Stimulated activated CD4-positive, alpha-beta T cell treated with anti-CD3 and anti-CD28 coated beads, Interleukin-4, amount 100 ng/mL, for 24 hours (primary cell): ENCODE measurements at regions not wholly inside any gene's neighbourhood (a gene's known extent, or its start where the extent isn't known, plus 50 kb on each side); places are given as distances from the start of the nearest gene placed in this dataset.
A peak's percentile ranks its signal among the peaks of the same experiment; 100 is the strongest.
"Not testable (repeated sequence)": the region's sequence is repeated elsewhere in the genome, so short reads cannot be mapped to it uniquely, and the experiment has no call there.

Experiments used
- DNase-seq: peaks from one replicate; pipeline ENCODE4 v3.0.0-alpha.2; 2020

DNA sequence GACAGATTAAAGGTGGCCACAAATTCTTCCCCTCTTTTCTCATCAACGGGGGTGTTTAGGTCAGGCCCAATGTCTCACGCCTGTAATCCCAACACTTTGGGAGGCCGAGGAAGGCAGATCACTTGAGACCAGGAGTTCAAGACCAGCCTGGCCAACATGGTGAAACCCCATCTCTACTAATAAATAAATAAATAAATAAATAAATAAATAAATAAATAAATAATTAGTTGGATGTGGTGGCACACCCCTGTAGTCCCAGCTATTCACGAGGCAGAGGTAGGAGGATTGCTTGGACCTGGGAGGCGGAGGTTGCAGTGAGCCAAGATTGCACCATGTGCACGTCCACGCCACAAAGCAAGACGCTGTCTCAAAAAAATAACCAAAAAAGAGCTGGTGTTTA lies 180.7 kb downstream of the FASLG start:
- not testable (repeated sequence) for DNase-seq

DNA sequence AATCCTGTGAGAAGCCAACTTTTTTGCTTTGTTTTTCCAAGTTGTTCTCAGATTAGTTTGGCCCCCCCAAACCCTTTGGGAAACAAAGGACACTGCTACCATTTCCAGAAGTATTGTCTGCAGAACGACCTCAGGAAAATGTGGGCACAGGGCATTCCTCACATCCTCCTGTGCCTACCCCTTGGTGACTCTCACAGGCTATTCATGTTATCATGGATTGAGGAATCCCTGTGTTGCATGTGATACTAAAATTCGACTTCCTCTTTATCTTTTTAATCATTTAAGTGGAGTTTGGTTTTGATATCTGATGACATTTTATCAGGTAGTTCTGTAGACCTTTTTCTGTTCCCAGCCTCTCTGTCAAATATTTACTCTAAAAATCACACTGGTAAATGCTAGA lies 184.5 kb downstream of the FASLG start:
- DNase-seq = no peak

DNA sequence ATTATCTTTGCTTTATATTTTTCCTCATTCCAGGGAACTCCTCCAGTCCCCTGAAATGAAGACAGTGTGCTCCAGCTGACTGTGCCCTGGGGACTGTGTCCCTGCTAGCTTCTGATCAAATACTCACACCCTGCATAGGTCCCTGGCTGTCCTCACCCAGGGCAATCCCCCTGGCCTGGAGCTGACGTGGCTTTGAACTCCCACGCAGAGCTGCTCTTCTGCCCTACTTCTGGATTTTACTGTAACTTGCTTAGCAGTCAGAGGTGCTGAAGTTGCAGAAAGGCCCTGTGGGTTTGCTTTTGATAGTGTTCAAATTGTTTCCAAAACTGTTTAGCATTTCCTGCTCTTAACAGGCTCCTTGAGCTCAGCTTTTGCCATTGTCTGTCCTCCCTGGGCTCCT lies 186.5 kb downstream of the FASLG start:
- DNase-seq = peak; percentile 69

DNA sequence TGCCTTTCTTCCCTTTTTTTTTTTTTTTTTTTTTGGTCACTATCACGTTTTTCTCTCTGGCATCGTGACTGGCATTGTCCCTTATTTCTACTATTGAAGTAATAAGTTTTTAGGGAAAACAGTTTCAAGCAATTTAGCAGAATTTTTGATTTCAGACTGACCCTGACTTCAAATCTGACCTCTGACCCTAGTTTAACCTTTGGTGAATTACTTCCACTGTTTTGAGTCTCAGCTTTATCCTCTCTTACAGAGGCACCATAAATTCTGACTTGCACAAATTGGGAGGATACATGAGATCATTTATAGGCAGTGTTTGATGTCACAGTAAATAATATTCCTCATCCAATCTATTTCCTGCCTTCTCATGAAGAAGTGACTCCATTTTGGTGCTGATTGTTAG lies 187.0 kb downstream of the FASLG start:
- DNase-seq = no peak

DNA sequence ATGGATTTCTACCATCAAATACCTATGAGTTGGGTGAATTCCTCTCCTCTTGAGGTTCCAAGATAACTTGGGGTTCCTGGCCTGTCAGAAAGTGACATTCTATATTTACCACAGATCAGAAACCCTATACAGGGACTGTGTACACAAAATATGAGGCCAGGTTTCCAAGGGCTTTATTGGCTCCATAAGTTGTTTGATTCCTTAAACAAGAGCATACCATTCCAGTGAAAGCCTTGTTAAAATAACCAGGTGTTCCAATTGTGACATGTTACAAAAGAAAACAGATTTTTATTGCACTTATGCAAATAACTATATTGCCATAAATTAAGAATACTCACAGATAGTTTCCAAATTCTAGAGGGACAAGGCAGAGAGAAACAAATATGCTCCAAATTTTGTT lies 188.9 kb downstream of the FASLG start:
- not testable (repeated sequence) for DNase-seq

DNA sequence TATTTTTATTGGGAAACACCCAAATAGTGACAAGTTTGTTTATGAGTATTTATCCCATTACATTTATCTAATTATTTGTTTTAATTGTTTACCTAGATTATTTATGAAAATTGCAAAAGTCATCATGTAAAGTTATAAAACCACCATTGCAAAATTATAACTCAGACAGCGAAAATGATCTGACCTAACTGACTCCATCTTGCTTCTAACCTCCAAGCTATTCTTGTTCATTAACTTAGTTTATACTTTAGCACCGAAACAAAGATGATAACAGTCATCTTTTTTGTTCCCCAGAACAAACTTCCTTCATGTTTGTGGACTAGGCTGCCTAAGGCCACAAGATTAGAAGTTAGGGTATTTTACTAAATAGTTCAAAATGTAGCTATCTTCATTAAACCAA lies 190.8 kb downstream of the FASLG start:
- DNase-seq = no peak

DNA sequence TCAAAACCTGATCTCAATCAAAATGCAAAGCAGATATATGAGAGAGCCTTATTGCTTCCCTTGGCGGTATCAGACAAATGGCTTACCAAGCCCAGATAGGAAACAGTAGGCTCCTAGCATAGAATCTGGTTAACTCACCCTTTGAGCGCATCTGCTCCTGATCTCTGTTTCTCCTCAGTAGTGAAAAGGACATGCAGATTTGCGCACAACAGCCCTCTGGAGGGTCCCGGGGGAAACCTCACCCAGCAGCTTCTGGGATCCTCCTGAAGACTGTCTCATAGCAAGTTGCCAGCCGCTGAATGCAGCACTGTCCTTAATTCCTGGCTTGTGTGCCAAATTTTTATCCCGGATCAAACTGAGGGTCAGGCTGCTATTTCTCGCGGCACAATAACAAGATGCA lies 192.2 kb downstream of the FASLG start:
- DNase-seq = no peak

DNA sequence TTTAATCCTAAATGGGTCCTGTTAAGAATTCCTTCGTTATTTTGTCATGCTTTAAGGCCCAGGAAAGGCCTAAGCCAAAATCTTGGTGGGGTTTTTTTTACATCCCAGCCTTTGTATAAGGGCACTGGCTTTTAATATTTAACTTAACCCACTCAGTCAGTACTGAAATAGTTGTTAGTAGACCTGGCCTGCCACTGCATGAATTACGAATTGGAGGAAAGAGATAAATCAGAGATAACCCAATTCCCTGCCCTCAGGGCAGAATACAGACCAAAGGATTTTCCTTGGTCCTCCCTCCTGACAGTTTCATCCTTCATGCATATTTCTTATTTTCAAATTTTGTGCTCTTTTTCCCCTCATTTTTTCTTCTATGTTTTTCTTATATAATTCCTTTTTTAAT lies 193.0 kb downstream of the FASLG start:
- no peak for DNase-seq

DNA sequence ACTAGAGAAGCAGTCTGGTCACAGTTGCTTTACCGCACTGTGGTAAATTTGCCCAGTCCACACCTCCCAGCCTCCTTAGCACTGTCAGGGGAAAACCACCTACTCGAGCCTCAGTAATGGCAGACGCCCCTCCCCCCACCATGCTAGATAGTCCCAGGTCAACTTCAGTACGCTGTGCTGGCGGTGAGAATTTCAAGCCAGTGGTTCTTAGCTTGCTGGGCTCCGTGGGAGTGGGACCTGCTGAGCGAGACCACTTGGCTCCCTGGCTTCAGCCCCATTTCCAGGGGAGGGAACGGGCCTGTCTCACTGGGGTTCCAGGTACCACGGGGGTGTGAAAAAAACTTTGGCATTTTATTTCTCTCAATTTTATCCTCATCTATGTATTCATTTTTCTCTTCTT lies 194.8 kb downstream of the TNFSF18 start:
- not testable (repeated sequence) for DNase-seq

DNA sequence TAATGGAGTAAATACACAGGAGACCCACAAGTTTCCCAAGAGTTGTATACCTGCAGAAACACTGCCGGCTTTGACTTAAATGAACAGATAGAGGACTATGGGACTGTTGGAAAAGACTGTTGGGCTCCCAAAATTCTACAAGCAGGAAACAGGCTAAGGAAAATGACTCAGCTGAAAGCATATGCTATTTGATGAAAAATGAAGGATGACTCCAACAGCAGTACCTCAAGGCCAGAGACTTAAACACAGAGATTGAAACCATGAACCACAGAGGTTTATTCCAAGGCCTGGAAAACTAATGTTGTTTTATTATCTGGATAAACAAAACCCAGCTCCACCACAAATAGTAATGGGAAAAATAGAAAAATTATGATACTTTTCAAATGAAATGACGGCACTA lies 187.7 kb downstream of the TNFSF18 start:
- no peak for DNase-seq

DNA sequence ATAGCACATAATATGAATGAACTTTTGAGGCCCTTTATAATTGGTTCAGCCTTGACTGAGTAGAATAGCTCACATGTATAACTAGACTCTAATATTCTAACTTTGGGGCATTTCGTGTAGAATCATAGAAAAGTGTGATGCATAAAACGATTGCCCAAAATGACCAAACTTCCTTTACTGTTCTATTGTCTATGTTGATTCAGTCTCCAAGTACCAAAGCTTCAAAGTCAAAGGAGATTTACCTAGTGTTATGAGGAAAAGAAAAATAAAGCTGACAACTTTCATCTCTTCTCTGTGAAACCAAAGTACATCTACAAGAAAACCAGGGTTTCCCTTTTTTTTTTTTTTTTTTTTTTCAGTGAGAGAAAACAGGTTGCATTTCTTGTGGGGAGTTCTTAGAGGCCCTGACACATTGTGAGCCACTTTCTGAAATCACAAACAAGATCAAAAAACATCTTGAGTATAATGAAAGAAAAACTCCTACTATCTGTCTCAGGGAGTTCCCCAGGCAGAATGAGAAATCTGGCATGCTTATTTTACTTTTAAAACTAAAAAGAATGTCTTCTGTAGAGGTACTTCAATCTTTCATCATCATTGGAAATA lies 183.4 kb downstream of the TNFSF18 start:
- DNase-seq = peak; percentile 22

DNA sequence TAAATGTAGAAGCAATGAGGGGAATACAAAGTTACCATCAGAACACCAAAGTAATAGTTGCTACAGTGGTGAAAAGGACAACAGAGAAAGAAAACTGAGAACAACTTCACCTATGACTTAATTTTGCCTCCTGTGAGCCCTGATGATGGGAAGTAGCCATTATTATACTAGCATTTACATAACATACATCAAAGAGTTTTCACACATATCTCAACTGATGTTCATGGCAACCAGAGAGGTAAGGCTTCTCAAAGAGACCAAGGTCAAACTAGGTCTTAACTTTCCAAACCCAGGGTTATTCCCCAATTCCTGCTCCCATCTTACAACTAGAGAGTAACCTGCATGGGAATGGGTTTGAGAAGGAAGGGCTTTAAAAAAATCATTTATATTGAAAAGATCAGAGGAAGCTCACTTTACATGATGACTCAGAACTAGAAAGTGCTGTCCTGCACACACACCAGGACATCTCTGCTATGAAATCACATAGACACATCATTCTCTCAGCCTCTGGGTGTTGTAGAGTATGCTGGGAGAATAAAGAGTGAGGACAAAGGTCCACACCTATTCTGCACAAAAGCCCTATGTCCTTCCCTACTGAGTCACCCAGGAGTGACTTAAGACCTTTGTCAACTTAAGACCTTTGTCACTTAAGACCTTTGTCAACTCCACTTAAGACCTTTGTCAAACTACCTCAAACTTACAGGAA lies 179.7 kb downstream of the TNFSF18 start:
- DNase-seq = no peak

DNA sequence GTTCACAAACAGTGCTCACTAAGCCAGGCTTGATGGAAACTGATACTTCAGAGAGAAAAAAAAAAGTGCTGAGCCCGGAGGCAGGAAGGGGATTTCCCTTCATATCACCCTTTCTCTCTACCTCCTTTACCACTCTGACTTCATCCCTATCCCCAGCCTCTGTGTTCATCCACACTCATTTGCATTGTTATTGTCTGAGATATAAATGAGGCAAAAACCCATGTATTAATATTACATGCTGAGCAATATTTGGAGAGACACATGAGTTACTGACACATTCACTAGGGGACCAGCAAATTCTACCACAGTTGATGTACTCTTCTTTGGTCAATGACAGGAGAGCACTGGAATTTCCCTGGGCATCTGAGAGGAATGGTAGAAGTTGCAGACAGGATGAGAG lies 175.8 kb downstream of the TNFSF18 start:
- peak; percentile 39 for DNase-seq

DNA sequence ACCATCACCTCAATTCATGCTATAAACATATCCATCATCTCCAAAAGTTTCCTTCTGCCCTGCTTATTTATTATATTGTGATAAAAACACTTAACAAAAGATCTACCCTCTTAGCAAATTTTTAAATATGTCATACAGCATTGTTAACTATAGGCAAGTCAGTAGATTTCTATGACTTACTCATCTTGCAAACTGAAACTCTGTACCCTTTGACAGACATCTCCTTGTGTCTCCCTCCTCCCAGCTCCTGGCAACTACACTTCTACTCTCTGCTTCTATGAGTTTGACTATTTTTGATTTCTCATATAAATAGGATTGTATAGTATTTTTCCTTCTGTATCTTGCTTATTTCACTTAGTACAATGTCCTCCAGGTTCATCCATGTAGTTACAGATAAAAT lies 174.8 kb downstream of the TNFSF18 start:
- no peak for DNase-seq

DNA sequence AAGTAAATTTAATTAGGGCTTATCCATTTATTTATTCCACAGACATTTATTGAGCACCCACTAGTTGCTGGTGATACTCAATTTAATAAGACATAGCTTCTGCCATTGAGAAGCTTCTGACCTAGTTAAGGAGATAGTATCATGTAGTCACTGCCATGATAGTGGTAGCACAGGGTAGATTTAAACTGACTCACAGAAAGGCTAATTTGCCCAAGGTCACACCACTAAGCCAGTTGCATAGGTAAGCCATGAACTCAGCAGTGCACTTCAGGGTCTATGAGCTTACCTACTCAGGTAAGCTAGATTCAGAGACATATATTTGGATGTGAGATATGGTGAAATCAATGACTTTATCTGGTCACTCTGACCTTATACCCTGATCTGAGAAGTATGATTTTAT lies 168.4 kb downstream of the TNFSF18 start:
- DNase-seq = no peak

DNA sequence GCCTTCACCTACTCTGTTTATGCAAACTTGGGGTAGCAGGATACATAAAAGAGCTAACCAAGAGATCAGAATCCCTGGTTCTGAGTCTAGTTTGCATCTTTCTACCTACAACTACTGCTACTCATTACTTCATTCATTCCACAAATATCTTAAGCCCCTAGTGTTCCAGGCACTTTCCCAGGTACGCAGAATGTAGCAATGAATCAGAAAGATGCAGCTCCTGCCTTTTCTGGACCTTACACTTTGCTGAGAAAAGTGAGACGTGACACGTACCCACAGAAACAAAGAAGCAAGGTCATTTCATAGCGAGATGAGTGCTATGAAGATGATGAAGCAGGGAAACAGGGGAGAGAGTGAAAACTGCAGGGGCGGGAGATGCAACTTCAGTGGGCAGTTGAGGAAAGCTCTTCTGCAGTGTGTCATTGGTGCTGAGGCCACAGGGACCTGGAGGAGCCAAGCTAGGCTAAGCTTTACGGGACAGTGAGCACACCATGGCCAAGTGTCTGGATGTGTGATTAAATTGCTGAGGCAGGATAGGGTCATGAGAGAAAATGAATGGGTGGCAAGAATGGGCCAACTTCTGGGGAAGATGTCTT lies 167.9 kb downstream of the TNFSF18 start:
- no peak for DNase-seq

DNA sequence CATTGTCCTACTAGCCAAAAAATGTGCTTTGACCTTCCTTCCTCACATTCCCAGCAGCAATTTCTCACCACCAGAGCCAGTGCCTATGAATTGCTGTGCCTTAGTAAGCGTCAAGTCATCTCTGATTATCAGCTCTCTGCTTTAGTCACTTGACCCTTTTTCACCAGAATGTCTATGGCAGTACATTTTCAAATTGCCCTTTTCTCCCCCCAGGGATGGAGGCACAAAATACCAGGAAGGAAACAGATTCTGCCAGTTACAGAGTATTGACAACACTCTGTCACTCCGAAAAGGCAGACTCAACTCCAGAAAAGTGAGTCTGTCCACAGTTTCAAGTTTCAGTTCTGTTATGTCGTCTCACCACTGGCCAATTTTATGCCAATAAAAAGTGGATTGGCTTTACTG lies 167.4 kb downstream of the TNFSF18 start:
- DNase-seq = no peak

DNA sequence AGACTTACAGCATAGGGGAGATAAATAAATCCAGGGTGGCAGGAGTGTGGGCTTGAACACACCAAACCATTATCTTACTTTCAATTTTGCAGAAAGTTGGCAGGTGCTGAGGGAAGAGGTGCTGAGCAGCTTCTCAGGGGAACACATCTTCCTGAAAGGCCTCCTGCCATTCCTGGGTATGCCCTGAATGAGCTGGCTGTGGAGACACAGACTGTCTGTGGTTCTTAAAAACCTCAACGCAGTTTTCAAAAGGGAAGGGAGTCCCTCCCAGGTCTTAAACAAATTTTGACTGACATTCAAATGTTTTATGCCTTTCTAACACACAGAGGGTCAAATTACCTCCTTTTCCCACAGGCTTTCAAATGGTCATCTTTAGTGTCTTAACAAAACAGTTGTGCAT lies 166.9 kb downstream of the TNFSF18 start:
- DNase-seq = no peak

DNA sequence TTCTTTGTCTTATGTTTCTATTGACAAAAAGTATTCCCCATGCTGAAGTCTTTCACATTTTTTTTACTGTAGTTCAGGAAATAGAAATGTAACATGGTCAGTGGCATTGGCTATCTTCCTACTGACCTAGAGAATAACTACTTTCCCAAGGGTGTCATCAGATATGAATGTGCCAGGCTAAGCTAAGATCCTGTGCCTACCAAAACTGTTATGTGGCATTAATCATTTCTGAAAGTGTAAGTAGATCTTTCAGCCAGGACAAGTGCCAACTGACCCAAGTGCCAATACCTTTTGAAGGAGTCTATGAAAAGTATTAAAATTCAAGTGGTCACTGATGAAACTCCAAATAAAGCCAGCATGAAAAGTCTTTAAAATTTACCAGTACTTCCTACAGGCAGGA lies 165.3 kb downstream of the TNFSF18 start:
- no peak for DNase-seq

DNA sequence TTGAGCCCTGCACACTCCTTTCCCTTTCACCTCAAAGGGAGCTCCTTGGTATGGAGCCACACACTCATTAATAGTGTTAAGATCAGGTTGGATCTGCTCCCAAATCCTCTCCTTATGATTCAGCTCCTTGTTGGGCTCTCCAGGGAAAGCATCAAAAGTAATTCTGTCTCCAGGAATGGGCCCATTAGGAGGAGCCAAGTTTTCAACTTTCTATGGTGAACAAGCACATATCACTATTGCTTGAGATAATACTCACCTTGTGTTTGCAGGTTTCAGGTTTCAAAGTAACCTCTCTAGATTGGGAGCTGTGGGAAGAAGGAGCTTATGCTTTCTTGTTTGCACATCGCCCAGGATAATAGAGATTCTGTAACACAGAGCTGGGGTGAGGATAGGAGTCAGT lies 164.8 kb downstream of the TNFSF18 start:
- no peak for DNase-seq

DNA sequence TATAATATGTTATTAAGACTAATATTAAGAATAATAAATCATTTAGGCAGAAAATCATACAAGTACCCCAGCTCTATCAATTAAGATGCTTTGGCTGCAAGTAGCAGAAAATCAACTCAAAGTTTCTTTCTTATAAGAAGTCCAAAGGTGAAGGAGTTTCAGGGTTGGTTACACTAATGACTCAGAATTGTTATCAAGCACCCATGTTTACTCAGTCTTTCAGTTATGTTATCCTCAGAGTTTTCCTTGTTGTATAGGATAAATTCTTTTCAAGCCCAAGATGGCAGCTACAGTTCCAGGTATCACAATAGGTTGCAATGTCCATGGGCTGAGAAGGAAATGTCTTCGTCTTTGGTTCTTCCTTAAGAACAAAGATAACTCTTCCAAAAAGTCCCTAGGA lies 163.6 kb downstream of the TNFSF18 start:
- DNase-seq = no peak

DNA sequence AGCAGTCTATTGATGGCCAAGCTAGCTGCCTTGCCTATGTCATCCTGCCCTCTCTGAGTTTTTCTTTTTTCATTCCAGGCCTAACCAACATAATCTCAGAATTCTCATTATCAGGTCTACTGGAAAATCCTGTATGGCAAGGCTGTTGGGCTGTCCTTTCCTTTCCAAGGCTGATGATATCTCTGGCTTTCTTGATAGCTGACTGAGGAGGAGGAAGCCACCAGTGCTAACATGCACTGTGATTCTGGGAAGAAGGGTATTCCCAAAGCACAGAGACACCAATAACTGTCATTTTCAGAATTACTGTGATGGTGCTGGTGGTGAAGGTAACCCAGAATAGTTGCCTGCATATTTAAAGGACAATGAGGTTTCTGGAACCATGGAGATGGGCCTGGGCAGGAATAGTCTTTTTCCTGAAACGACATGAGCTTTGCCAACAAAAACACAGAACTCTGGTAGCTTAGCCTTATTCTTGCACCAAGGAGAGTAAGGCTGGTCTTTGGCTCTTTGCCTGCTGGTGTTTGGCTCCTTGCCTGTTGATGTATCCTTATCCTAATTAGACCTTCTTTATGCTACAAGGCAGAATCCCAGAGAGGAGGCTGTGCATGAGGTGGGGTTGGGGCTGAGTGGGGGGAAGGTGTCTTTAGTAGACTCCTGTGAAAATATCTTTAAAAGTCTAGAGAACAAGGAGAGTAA lies 157.4 kb downstream of the TNFSF18 start:
- DNase-seq = no peak

DNA sequence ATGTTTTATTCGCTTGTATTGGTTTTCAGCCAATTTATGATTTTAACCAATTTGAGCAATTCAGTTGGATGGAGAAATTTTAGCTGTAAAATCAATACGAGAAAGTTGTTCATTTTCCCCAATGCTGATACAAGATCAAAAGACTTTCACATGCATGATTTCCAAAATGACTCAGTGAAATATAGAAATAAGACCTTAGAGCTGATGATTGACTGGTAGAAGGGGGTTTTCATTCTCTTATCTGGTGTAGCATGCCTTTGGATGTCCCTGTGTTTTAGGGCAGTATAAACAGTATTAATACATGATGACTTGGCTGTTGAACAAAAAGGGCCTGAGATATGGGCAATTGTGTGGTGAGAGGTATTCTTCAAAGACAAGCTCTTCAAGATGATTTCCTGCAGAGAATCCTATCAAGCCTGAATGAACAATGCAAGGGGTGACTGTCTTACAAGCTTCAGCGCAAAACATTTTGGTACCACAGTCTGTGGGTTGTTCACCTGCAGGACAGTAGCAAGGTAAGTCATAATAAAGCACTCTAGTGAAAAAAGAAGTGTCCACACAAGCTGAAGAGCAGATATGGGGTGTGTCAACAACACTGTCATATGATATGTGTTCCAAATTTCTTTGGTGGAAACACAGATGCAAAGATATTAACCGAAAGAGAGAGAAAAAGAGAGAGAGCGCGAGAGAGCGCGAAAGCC lies 156.2 kb downstream of the TNFSF18 start:
- no peak for DNase-seq
